ENCODE measurements at regions not wholly inside any gene's neighbourhood (a gene's known extent, or its start where the extent isn't known, plus 50 kb on each side); places are given as distances from the start of the nearest gene placed in this dataset.

DNA sequence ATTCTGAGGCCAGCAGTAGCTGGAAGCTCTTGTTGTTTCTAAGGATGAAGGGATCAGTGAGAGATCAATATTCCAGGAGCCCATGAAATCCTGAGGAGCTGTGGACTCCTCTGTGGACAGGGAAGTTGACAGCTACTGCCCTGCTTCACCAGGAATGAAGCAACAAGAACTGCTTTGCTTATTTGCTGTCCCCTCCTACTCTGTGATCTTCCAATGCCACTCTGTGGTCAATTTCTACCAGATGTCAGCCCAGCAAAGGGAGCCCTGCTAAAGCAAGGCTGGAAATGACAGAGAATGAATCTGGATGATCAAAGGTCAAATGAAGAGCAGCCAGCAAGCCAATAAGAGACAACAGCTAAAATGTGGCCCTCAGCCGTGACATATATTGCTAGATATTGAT lies 227.5 kb upstream of the CHRM2 start:
- H3K27ac Mint-ChIP-seq (ENCODE audit: unreplicated experiment), result no peak overlapping the region
- no peaks in the 10 kb centered on the region for H3K27me3 Mint-ChIP-seq (ENCODE audit: unreplicated experiment)
- no peaks in the 10 kb centered on the region for H3K9me3 Mint-ChIP-seq (ENCODE audit: unreplicated experiment)
- no peaks in the 10 kb centered on the region for H3K4me1 Mint-ChIP-seq (ENCODE audit: low read depth, unreplicated experiment)
- TF ChIP-seq, protein P1, sequence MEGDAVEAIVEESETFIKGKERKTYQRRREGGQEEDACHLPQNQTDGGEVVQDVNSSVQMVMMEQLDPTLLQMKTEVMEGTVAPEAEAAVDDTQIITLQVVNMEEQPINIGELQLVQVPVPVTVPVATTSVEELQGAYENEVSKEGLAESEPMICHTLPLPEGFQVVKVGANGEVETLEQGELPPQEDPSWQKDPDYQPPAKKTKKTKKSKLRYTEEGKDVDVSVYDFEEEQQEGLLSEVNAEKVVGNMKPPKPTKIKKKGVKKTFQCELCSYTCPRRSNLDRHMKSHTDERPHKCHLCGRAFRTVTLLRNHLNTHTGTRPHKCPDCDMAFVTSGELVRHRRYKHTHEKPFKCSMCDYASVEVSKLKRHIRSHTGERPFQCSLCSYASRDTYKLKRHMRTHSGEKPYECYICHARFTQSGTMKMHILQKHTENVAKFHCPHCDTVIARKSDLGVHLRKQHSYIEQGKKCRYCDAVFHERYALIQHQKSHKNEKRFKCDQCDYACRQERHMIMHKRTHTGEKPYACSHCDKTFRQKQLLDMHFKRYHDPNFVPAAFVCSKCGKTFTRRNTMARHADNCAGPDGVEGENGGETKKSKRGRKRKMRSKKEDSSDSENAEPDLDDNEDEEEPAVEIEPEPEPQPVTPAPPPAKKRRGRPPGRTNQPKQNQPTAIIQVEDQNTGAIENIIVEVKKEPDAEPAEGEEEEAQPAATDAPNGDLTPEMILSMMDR (IDR thresholded peaks at IDR 0.05; ENCODE audit: partially characterized antibody, unreplicated experiment), result no peak
- H3K36me3 Mint-ChIP-seq (ENCODE audit: unreplicated experiment), result no peaks in the 10 kb centered on the region
- H3K4me3 Mint-ChIP-seq (ENCODE audit: unreplicated experiment), result no peak overlapping the region
- no peak for DNase-seq

DNA sequence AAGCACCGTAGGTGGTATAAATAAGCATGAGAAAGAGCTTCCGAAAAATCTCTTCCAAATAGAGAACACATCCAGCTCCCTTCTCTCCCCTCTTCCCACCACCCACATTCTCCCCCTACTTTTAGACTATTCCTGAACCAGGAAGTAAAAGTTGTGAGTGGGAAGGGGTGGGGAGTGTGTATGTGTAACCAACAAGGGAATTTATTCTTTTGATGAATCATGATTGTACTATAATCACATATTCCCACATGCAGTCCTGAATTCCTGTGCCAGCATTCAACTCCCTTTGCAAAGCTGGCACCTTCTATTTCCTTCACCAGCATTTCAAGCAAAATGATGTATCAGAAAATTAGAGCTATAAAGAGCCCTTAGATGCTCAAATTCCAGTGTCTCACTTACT lies 230.6 kb upstream of the CHRM2 start:
- Mint-ChIP-seq H3K4me1 (ENCODE audit: low read depth, unreplicated experiment) (no peaks in the 10 kb centered on the region), H3K27ac (ENCODE audit: unreplicated experiment) (no peak overlapping the region), H3K9me3 (ENCODE audit: unreplicated experiment) (no peaks in the 10 kb centered on the region), H3K4me3 (ENCODE audit: unreplicated experiment) (no peak overlapping the region), H3K36me3 (ENCODE audit: unreplicated experiment) (no peaks in the 10 kb centered on the region), H3K27me3 (ENCODE audit: unreplicated experiment) (no peaks in the 10 kb centered on the region)
- TF ChIP-seq, protein P1 (IDR thresholded peaks at IDR 0.05; ENCODE audit: partially characterized antibody, unreplicated experiment), result no peak
- DNase-seq, result no peak

DNA sequence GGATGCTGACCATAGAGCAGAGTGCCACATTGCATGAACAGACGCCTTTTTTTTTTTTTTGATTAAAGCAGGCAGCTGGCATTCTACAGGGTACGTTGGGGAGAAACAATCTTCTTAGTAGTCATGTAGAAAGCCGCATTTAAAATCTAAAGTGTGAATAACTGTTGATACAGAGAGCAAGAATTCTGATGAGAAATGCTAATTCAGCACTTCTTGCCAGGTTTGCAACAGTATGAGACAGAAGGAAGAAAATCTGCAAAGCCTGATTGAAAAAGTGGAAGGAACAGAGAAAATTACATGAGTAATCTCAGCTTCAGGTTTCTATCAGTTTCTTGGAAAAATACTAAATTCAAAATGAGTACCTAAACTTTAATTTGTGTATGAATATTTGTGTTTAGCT lies 232.7 kb upstream of the CHRM2 start:
- no peak for DNase-seq
- Mint-ChIP-seq H3K27ac (ENCODE audit: unreplicated experiment) (no peak overlapping the region), H3K4me1 (ENCODE audit: low read depth, unreplicated experiment) (no peaks in the 10 kb centered on the region), H3K9me3 (ENCODE audit: unreplicated experiment) (peaks cover 1% of the 10 kb centered on the region), H3K27me3 (ENCODE audit: unreplicated experiment) (no peaks in the 10 kb centered on the region), H3K4me3 (ENCODE audit: unreplicated experiment) (no peak overlapping the region), H3K36me3 (ENCODE audit: unreplicated experiment) (no peaks in the 10 kb centered on the region)
- TF ChIP-seq, protein P1 (IDR thresholded peaks at IDR 0.05; ENCODE audit: partially characterized antibody, unreplicated experiment), result no peak

DNA sequence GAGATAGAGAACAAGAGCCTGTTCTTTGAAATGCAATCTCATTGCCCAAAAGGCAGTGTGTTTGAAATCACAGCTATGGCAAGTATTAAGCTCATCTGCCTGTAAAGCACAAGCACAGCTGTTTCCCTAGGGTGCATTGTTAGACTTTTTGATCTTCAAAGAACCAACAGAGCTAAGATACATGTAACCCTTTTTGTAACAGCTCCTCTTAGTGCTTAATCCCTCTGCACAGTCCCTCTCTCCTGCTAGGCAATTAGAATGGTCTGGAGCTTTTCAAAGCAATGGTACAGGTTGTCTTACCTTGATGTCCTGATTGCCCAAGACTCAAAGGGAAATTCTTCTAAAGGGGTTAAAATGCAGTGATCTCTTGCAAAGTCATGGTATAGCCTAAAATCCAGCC lies 249.6 kb upstream of the CHRM2 start:
- DNase-seq, result no peak
- H3K4me1 Mint-ChIP-seq (ENCODE audit: low read depth, unreplicated experiment), result no peaks in the 10 kb centered on the region
- TF ChIP-seq, protein P1 (IDR thresholded peaks at IDR 0.05; ENCODE audit: partially characterized antibody, unreplicated experiment), result no peak
- no peak overlapping the region for H3K27ac Mint-ChIP-seq (ENCODE audit: unreplicated experiment)
- no peak overlapping the region for H3K4me3 Mint-ChIP-seq (ENCODE audit: unreplicated experiment)
- peaks cover 1% of the 10 kb centered on the region for H3K9me3 Mint-ChIP-seq (ENCODE audit: unreplicated experiment)
- no peaks in the 10 kb centered on the region for H3K27me3 Mint-ChIP-seq (ENCODE audit: unreplicated experiment)
- H3K36me3 Mint-ChIP-seq (ENCODE audit: unreplicated experiment), result no peaks in the 10 kb centered on the region

DNA sequence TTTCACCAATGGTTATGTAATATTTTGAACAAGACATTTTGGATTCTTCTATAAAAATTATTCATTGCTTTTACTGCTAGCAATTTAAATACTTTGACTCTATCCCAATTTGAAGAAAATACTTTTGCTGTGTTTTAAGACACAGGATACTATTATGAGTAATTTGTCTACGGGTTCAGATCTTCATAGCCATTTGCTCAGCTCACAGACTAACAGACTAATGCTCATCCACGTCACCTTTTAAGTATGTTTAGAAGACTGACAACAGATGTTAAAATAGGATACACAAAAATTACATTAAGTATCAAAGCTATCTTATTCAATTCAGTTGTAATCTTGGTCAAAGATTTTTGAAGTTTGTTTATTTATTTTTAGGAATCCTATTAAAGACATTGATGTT lies 251.3 kb upstream of the CHRM2 start:
- peaks cover 6% of the 10 kb centered on the region for H3K9me3 Mint-ChIP-seq (ENCODE audit: unreplicated experiment)
- no peak for DNase-seq
- H3K36me3 Mint-ChIP-seq (ENCODE audit: unreplicated experiment), result no peaks in the 10 kb centered on the region
- H3K4me1 Mint-ChIP-seq (ENCODE audit: low read depth, unreplicated experiment), result no peaks in the 10 kb centered on the region
- TF ChIP-seq, protein P1 (IDR thresholded peaks at IDR 0.05; ENCODE audit: partially characterized antibody, unreplicated experiment), result no peak
- H3K27me3 Mint-ChIP-seq (ENCODE audit: unreplicated experiment), result no peaks in the 10 kb centered on the region
- H3K4me3 Mint-ChIP-seq (ENCODE audit: unreplicated experiment), result no peak overlapping the region
- no peak overlapping the region for H3K27ac Mint-ChIP-seq (ENCODE audit: unreplicated experiment)

Data from glutamatergic neuron (in vitro differentiated cells).